ENCODE measurements at regions not wholly inside any gene's neighbourhood (a gene's known extent, or its start where the extent isn't known, plus 50 kb on each side); places are given as distances from the start of the nearest gene placed in this dataset.

DNA sequence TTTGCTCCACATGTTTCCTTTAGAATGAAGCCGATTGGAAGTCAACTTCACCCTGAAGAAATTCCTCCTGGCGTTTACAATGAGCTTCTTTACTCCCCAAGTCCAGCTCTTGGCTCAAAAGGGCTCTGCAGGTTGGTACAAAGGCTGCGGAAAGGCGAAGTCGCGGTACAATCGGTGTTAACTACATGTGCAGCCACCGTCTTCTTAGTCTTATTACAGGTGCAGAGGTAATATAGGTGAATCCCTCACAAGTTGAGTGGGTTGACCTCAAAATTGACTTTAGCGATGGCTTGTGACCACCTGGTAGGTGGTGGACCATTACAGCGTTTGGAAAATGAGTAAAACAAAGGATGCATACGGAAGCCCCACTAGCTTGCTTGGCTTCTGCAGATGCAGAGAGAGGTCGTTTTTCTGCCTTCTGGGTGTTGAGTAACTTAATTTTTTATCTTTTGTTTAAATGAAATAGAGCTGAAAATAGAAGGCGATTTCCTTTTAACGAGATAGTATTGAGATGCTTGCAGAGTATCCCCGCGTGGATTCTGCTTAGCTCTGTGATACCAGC, 98.0 kb downstream of the TRIM27 start:
- TF ChIP-seq, protein P1, sequence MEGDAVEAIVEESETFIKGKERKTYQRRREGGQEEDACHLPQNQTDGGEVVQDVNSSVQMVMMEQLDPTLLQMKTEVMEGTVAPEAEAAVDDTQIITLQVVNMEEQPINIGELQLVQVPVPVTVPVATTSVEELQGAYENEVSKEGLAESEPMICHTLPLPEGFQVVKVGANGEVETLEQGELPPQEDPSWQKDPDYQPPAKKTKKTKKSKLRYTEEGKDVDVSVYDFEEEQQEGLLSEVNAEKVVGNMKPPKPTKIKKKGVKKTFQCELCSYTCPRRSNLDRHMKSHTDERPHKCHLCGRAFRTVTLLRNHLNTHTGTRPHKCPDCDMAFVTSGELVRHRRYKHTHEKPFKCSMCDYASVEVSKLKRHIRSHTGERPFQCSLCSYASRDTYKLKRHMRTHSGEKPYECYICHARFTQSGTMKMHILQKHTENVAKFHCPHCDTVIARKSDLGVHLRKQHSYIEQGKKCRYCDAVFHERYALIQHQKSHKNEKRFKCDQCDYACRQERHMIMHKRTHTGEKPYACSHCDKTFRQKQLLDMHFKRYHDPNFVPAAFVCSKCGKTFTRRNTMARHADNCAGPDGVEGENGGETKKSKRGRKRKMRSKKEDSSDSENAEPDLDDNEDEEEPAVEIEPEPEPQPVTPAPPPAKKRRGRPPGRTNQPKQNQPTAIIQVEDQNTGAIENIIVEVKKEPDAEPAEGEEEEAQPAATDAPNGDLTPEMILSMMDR (conservative IDR thresholded peaks at IDR 0.05; ENCODE audit: low read length) = no peak
- TF ChIP-seq EZH2phosphoT487 (IDR thresholded peaks at IDR 0.05; ENCODE audit: borderline replicate concordance) = no peak
